Endothelial cell of umbilical vein (primary cell): ENCODE measurements at regions not wholly inside any gene's neighbourhood (a gene's known extent, or its start where the extent isn't known, plus 50 kb on each side); places are given as distances from the start of the nearest gene placed in this dataset.

ENCODE experiments used
- BruUV-seq: library from RNA; stranded (reverse); fragments of 400-500 nt; replicated peaks from 2 replicates; lab custom pipeline; 2021; lab: Mats Ljungman, UMichigan
- CTCF ChIA-PET: fragments of 300-600, 350-600 bp; sonication (Branson Sonifier 250); formaldehyde crosslinking; loops from one replicate; lab custom pipeline; 2021; ENCODE audit warnings: antibody characterized with exemption, inconsistent platforms; lab: Charles Lee
- POLR2A ChIA-PET: fragments of 300-600, 350-600 bp; sonication (Branson Sonifier 250); formaldehyde crosslinking; loops from one replicate; lab custom pipeline; 2021; ENCODE audit warnings: antibody characterized with exemption, inconsistent platforms; lab: Charles Lee
- DNase-seq: peaks from one replicate; pipeline ENCODE4 v3.0.0-alpha.2; 2011; ENCODE audit warnings: low read depth, low spot score
- FAIRE-seq: peaks from 2 replicates; lab custom pipeline; 2011; peaks lifted over from hg19 to GRCh38; lab: Jason Lieb, UNC
- H2AFZ ChIP-seq: 2 replicates; pipeline ENCODE4 v1.6.0; 2012; ENCODE audit warnings: low read depth, low read length, control low read depth, inconsistent platforms
- H3K27ac ChIP-seq: 2 replicates; pipeline ENCODE4 v1.5.1; 2011; ENCODE audit warnings: low read depth, mild to moderate bottlenecking, control low read depth, low read length, moderate library complexity; ENCODE audit not compliant: insufficient read depth
- H3K27me3 ChIP-seq, 2 experiments: 2 replicates each; pipeline versions ENCODE4 v1.6.0 to v1.6.1; 2011; ENCODE audit warnings: low read length in 2 of 2, mixed read lengths in 1 of 2; ENCODE audit not compliant: control insufficient read depth in 2 of 2, insufficient read depth in 2 of 2
- H3K36me3 ChIP-seq, 2 experiments: 2 replicates in 1 of 2; 3 replicates in 1 of 2; pipeline ENCODE4 v1.5.1; 2011; ENCODE audit warnings: low read length in 2 of 2, mild to moderate bottlenecking in 1 of 2, moderate library complexity in 1 of 2; ENCODE audit not compliant: control insufficient read depth in 2 of 2, insufficient read depth in 2 of 2; ENCODE audit errors: extremely low read depth in 1 of 2
- H3K4me1 ChIP-seq: 3 replicates; pipeline ENCODE4 v1.5.1; 2011; ENCODE audit warnings: mild to moderate bottlenecking, low read length; ENCODE audit not compliant: control insufficient read depth, insufficient read depth; ENCODE audit errors: extremely low read depth
- H3K4me2 ChIP-seq: 2 replicates; pipeline ENCODE4 v1.6.1; 2011; ENCODE audit warnings: low read length, control low read depth, mixed read lengths; ENCODE audit not compliant: insufficient read depth
- H3K4me3 ChIP-seq, 3 experiments: fragments of 200-600 bp in 1 of 3; sonication (generic), shearing (Covaris generic) in 1 of 3; replicated peaks in 1 of 3; 2 replicates each; pipeline ENCODE4 v1.5.1; 2011 to 2016; ENCODE audit warnings: control low read depth in 3 of 3, low read length in 3 of 3, mild to moderate bottlenecking in 2 of 3, inconsistent platforms in 1 of 3, low read depth in 1 of 3, moderate library complexity in 1 of 3; ENCODE audit not compliant: insufficient read depth in 1 of 3
- H3K79me2 ChIP-seq: 2 replicates; pipeline ENCODE4 v1.6.0; 2012; ENCODE audit warnings: low read length, inconsistent platforms; ENCODE audit not compliant: control insufficient read depth, insufficient read depth
- H3K9ac ChIP-seq: replicated peaks from 2 replicates; pipeline ENCODE3; 2011; ENCODE audit warnings: low read length, control low read depth; ENCODE audit not compliant: insufficient read depth; ENCODE audit errors: extremely low read depth
- H3K9me1 ChIP-seq: replicated peaks from 3 replicates; pipeline ENCODE4 v1.6.0; 2011; ENCODE audit warnings: mild to moderate bottlenecking, low read length; ENCODE audit not compliant: control insufficient read depth, insufficient read depth; ENCODE audit errors: extremely low read depth
- H3K9me3 ChIP-seq: replicated peaks from 2 replicates; pipeline ENCODE4 v1.5.1; 2012; ENCODE audit warnings: low read length, inconsistent platforms; ENCODE audit not compliant: control insufficient read depth, insufficient read depth
- H4K20me1 ChIP-seq: replicated peaks from 2 replicates; pipeline ENCODE3; 2011; ENCODE audit warnings: mild to moderate bottlenecking, low read length; ENCODE audit not compliant: control insufficient read depth, insufficient read depth; ENCODE audit errors: extremely low read depth
- CTCF ChIP-seq, 2 donors: IDR thresholded peaks; 1 replicate in 1 of 2; 2 replicates in 1 of 2; pipeline ENCODE4 v1.5.1; 2011; ENCODE audit warnings: low read length in 2 of 2, mild to moderate bottlenecking in 2 of 2, moderate library complexity in 2 of 2, control low read depth in 1 of 2, inconsistent platforms in 1 of 2, low read depth in 1 of 2; ENCODE audit not compliant: insufficient read depth in 1 of 2; ENCODE audit errors: extremely low read depth in 1 of 2
- EZH2 ChIP-seq: IDR thresholded peaks from 2 replicates; pipeline ENCODE4 v1.6.1; 2012; ENCODE audit warnings: borderline replicate concordance, low read depth, mild to moderate bottlenecking, moderate library complexity, low read length, inconsistent platforms; ENCODE audit not compliant: severe bottlenecking
- FOS ChIP-seq: IDR thresholded peaks from 2 replicates; pipeline ENCODE4 v1.6.1; 2011; ENCODE audit warnings: mild to moderate bottlenecking, low read length, moderate library complexity, borderline replicate concordance; ENCODE audit not compliant: insufficient read depth
- GATA2 ChIP-seq: IDR thresholded peaks from 2 replicates; pipeline ENCODE4 v1.7.0; 2011; ENCODE audit warnings: low read depth, mild to moderate bottlenecking, moderate library complexity, mixed read lengths, low read length; ENCODE audit not compliant: insufficient read length, insufficient read depth
- JUN ChIP-seq: IDR thresholded peaks from 2 replicates; pipeline ENCODE4 v1.6.1; 2011; ENCODE audit warnings: borderline replicate concordance, low read depth; ENCODE audit not compliant: insufficient read length, insufficient read depth
- MAX ChIP-seq: IDR thresholded peaks from 2 replicates; pipeline ENCODE4 v1.6.1; 2011; ENCODE audit not compliant: insufficient read depth, insufficient read length
- MYC ChIP-seq: IDR thresholded peaks from one replicate; pipeline ENCODE4 v1.6.1; 2011; ENCODE audit warnings: mild to moderate bottlenecking, low read depth, low read length
- POLR2A ChIP-seq: IDR thresholded peaks from 2 replicates; pipeline ENCODE4 v1.6.1; 2012; ENCODE audit warnings: low read depth, mild to moderate bottlenecking, control low read depth, low read length
- POLR2AphosphoS5 ChIP-seq: IDR thresholded peaks from 2 replicates; pipeline ENCODE4 v1.6.1; 2012; ENCODE audit warnings: low read depth, mild to moderate bottlenecking, control low read depth, low read length, moderate library complexity; ENCODE audit not compliant: insufficient read depth
- dilution Hi-C: fragments of 300-500 bp; cut with MboI; formaldehyde crosslinking; loops from one replicate; pipeline ENCODE4 v1.15.0; 2019; ENCODE audit warnings: low sequenced_read_pairs; ENCODE audit not compliant: extremely low pct_ligation_motif_present
- intact Hi-C: fragments of 100-400 bp; cut with micrococcal nuclease; formaldehyde crosslinking; loops from one replicate; pipeline ENCODE4 v1.10.0; 2022

- intact Hi-C loops (no loop called here), dilution Hi-C loops (no loop called here)
- no peaks in the 10 kb centered on the region for H3K27me3 ChIP-seq
- H2AFZ ChIP-seq = no peak overlapping the region
- DNase-seq (no peak), FAIRE-seq (no peak)
- no peak overlapping the region for H3K9ac ChIP-seq
- no peaks in the 10 kb centered on the region for H3K9me1 ChIP-seq
- BruUV-seq = no TSS peak
- ChIA-PET POLR2A (no interaction called here), CTCF (interaction anchor here (0.6 to 1.2 kb wide), 2 partner anchors 11 to 412 kb away, joined by 5 to 6 read pairs; no protein-coding TSS in a partner anchor)
- H3K9me3 ChIP-seq = no peaks in the 10 kb centered on the region
- no peak overlapping the region for H3K27ac ChIP-seq
- H3K4me2 ChIP-seq = no peak overlapping the region
- H3K4me1 ChIP-seq = peaks cover 20% of the 10 kb centered on the region
- H3K79me2 ChIP-seq = no peaks in the 10 kb centered on the region
- no peak overlapping the region for H3K4me3 ChIP-seq
- no peaks in the 10 kb centered on the region for H3K36me3 ChIP-seq
- TF ChIP-seq EZH2 = no peak
- H4K20me1 ChIP-seq = no peaks in the 10 kb centered on the region
These were observed 63.8 kb upstream of the IL1R1 start for GRCh38 chr2:102078773-102079172.

GRCh38 chr2:102080451-102081242, 61.9 kb upstream of the IL1R1 start:
- no peak overlapping the region for H3K27ac ChIP-seq
- no peak overlapping the region for H3K9ac ChIP-seq
- intact Hi-C loops (no loop called here), dilution Hi-C loops (no loop called here)
- no peaks in the 10 kb centered on the region for H3K9me1 ChIP-seq
- H3K4me2 ChIP-seq = no peak overlapping the region
- no TSS peak for BruUV-seq
- TF ChIP-seq EZH2 (no peak), POLR2A (no peak), MAX (no peak), GATA2 (no peak), JUN (no peak), MYC (no peak), POLR2AphosphoS5 (no peak), CTCF (IDR thresholded peaks at IDR 0.05; ENCODE audit: extremely low read depth in 1 of 2, insufficient read depth in 1 of 2, low read depth in 1 of 2, low read length in 2 of 2) (no peak), FOS (no peak)
- H3K27me3 ChIP-seq = no peaks in the 10 kb centered on the region
- DNase-seq = no peak
- H3K4me1 ChIP-seq = peaks cover 20% of the 10 kb centered on the region
- ChIA-PET POLR2A (no interaction called here), CTCF (no interaction called here)
- H4K20me1 ChIP-seq = no peaks in the 10 kb centered on the region
- H3K36me3 ChIP-seq = no peaks in the 10 kb centered on the region
- H2AFZ ChIP-seq = no peak overlapping the region
- H3K9me3 ChIP-seq = no peaks in the 10 kb centered on the region
- no peaks in the 10 kb centered on the region for H3K79me2 ChIP-seq
- H3K4me3 ChIP-seq = no peak overlapping the region
- FAIRE-seq = no peak
